ENCODE measurements at regions not wholly inside any gene's neighbourhood (a gene's known extent, or its start where the extent isn't known, plus 50 kb on each side); places are given as distances from the start of the nearest gene placed in this dataset.

GRCh38 chr1:224801844-224802490, 127.5 kb upstream of the DNAH14 start:
- Histone ChIP-seq H3K4me1 (ENCODE audit: insufficient read depth) (peaks cover 14% of the 10 kb centered on the region), H3K4me3 (no peak overlapping the region), H3K36me3 (ENCODE audit: insufficient read depth) (no peaks in the 10 kb centered on the region), H3K9me2 (ENCODE audit: insufficient read depth) (peaks cover 20% of the 10 kb centered on the region), H2AFZ (peak overlapping the region; percentile 92), H3K27me3 (ENCODE audit: insufficient read depth) (no peaks in the 10 kb centered on the region), H3F3A (replicated peaks; ENCODE audit: low read depth) (no peaks in the 10 kb centered on the region), H3K79me2 (replicated peaks; ENCODE audit: insufficient read depth) (no peaks in the 10 kb centered on the region), H3K27ac (ENCODE audit: low read depth) (no peak overlapping the region), H4K20me1 (replicated peaks; ENCODE audit: insufficient read depth) (no peaks in the 10 kb centered on the region), H3K4me2 (0 out of 2 replicates have a peak overlapping the region, but pooled peaks have one; percentile 57)
- Mint-ChIP-seq H3K4me3 (no peak overlapping the region), H3K27ac (peak overlapping the region; percentile 50; the same call in 1 of the 2 replicates), H3K4me1 (peaks cover 20% of the 10 kb centered on the region), H3K36me3 (ENCODE audit: low read depth) (peaks cover 11% of the 10 kb centered on the region; the same call in 2 of the 3 replicates), H3K27me3 (ENCODE audit: insufficient read depth, low read depth, poor library complexity) (peaks cover 5% of the 10 kb centered on the region), H3K9me3 (peaks cover 5% of the 10 kb centered on the region; the same call in 1 of the 3 replicates)
- TF ChIP-seq, protein P1, sequence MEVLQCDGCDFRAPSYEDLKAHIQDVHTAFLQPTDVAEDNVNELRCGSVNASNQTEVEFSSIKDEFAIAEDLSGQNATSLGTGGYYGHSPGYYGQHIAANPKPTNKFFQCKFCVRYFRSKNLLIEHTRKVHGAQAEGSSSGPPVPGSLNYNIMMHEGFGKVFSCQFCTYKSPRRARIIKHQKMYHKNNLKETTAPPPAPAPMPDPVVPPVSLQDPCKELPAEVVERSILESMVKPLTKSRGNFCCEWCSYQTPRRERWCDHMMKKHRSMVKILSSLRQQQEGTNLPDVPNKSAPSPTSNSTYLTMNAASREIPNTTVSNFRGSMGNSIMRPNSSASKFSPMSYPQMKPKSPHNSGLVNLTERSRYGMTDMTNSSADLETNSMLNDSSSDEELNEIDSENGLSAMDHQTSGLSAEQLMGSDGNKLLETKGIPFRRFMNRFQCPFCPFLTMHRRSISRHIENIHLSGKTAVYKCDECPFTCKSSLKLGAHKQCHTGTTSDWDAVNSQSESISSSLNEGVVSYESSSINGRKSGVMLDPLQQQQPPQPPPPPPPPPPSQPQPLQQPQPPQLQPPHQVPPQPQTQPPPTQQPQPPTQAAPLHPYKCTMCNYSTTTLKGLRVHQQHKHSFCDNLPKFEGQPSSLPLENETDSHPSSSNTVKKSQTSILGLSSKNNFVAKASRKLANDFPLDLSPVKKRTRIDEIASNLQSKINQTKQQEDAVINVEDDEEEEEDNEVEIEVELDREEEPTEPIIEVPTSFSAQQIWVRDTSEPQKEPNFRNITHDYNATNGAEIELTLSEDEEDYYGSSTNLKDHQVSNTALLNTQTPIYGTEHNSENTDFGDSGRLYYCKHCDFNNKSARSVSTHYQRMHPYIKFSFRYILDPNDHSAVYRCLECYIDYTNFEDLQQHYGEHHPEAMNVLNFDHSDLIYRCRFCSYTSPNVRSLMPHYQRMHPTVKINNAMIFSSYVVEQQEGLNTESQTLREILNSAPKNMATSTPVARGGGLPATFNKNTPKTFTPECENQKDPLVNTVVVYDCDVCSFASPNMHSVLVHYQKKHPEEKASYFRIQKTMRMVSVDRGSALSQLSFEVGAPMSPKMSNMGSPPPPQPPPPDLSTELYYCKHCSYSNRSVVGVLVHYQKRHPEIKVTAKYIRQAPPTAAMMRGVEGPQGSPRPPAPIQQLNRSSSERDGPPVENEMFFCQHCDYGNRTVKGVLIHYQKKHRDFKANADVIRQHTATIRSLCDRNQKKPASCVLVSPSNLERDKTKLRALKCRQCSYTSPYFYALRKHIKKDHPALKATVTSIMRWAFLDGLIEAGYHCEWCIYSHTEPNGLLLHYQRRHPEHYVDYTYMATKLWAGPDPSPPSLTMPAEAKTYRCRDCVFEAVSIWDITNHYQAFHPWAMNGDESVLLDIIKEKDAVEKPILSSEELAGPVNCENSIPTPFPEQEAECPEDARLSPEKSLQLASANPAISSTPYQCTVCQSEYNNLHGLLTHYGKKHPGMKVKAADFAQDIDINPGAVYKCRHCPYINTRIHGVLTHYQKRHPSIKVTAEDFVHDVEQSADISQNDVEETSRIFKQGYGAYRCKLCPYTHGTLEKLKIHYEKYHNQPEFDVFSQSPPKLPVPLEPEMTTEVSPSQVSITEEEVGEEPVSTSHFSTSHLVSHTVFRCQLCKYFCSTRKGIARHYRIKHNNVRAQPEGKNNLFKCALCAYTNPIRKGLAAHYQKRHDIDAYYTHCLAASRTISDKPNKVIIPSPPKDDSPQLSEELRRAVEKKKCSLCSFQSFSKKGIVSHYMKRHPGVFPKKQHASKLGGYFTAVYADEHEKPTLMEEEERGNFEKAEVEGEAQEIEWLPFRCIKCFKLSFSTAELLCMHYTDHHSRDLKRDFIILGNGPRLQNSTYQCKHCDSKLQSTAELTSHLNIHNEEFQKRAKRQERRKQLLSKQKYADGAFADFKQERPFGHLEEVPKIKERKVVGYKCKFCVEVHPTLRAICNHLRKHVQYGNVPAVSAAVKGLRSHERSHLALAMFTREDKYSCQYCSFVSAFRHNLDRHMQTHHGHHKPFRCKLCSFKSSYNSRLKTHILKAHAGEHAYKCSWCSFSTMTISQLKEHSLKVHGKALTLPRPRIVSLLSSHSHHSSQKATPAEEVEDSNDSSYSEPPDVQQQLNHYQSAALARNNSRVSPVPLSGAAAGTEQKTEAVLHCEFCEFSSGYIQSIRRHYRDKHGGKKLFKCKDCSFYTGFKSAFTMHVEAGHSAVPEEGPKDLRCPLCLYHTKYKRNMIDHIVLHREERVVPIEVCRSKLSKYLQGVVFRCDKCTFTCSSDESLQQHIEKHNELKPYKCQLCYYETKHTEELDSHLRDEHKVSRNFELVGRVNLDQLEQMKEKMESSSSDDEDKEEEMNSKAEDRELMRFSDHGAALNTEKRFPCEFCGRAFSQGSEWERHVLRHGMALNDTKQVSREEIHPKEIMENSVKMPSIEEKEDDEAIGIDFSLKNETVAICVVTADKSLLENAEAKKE (CRISPR knock-in tag; IDR thresholded peaks at IDR 0.05) = peak; percentile 72; the same call in 1 of the 2 replicates
- TF ChIP-seq ETS1 (IDR thresholded peaks at IDR 0.05) = no peak
- no peak for TF ChIP-seq CREB1 (CRISPR knock-in tag; IDR thresholded peaks at IDR 0.05; ENCODE audit: low read depth)
- peak; percentile 5 for DNase-seq (ENCODE audit: low spot score)
- ATAC-seq = no peak

DNA sequence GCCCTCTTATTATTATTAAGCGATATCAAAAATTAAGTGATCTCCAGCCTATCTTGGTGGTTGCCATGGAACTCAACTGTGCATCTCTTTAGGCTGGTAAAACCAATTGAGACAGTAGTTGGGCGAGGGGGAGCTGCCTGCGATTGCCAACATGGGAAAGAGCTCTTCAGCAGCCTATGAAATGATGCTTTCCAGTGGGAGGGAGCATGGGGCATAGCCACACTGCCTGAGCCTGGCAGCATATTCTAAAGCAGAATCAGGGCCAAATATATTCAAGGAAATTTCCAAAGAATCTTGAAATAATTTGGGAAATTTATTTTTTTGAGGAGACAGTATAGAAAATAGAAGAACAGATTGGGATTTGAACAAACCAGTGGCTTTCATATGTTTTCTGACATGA, 126.9 kb upstream of the DNAH14 start:
- no peaks in the 10 kb centered on the region for H3K36me3 ChIP-seq (ENCODE audit: insufficient read depth)
- H3K27me3 ChIP-seq (ENCODE audit: insufficient read depth) = no peaks in the 10 kb centered on the region
- Mint-ChIP-seq H3K36me3 (ENCODE audit: low read depth) (peaks cover 11% of the 10 kb centered on the region; the same call in 2 of the 3 replicates), H3K4me1 (peaks cover 20% of the 10 kb centered on the region), H3K27ac (no peak overlapping the region), H3K9me3 (peaks cover 5% of the 10 kb centered on the region; the same call in 1 of the 3 replicates), H3K27me3 (ENCODE audit: insufficient read depth, low read depth, poor library complexity) (peaks cover 5% of the 10 kb centered on the region), H3K4me3 (no peak overlapping the region)
- ATAC-seq (no peak), DNase-seq (ENCODE audit: low spot score) (no peak)
- H4K20me1 ChIP-seq (replicated peaks; ENCODE audit: insufficient read depth) = no peaks in the 10 kb centered on the region
- H3K79me2 ChIP-seq (replicated peaks; ENCODE audit: insufficient read depth) = no peaks in the 10 kb centered on the region
- no peak overlapping the region for H3K4me3 ChIP-seq
- peak overlapping the region; percentile 92; the same call in 1 of the 2 replicates for H2AFZ ChIP-seq
- H3K27ac ChIP-seq (ENCODE audit: low read depth) = no peak overlapping the region
- H3K4me2 ChIP-seq = no peak overlapping the region
- peaks cover 14% of the 10 kb centered on the region for H3K4me1 ChIP-seq (ENCODE audit: insufficient read depth)
- no peaks in the 10 kb centered on the region for H3F3A ChIP-seq (replicated peaks; ENCODE audit: low read depth)
- peaks cover 20% of the 10 kb centered on the region for H3K9me2 ChIP-seq (ENCODE audit: insufficient read depth)
- TF ChIP-seq ZNF331 (CRISPR knock-in tag; IDR thresholded peaks at IDR 0.05; ENCODE audit: low read depth) = no peak
- TF ChIP-seq NANOG (IDR thresholded peaks at IDR 0.05; ENCODE audit: borderline replicate concordance) = no peak
- no peak for TF ChIP-seq ETS1 (IDR thresholded peaks at IDR 0.05)
- TF ChIP-seq STAT1 (IDR thresholded peaks at IDR 0.05; ENCODE audit: unreplicated experiment) = no peak
- no peak for TF ChIP-seq EZH2 (IDR thresholded peaks at IDR 0.05; ENCODE audit: low read depth, unreplicated experiment)
- TF ChIP-seq, protein P2, sequence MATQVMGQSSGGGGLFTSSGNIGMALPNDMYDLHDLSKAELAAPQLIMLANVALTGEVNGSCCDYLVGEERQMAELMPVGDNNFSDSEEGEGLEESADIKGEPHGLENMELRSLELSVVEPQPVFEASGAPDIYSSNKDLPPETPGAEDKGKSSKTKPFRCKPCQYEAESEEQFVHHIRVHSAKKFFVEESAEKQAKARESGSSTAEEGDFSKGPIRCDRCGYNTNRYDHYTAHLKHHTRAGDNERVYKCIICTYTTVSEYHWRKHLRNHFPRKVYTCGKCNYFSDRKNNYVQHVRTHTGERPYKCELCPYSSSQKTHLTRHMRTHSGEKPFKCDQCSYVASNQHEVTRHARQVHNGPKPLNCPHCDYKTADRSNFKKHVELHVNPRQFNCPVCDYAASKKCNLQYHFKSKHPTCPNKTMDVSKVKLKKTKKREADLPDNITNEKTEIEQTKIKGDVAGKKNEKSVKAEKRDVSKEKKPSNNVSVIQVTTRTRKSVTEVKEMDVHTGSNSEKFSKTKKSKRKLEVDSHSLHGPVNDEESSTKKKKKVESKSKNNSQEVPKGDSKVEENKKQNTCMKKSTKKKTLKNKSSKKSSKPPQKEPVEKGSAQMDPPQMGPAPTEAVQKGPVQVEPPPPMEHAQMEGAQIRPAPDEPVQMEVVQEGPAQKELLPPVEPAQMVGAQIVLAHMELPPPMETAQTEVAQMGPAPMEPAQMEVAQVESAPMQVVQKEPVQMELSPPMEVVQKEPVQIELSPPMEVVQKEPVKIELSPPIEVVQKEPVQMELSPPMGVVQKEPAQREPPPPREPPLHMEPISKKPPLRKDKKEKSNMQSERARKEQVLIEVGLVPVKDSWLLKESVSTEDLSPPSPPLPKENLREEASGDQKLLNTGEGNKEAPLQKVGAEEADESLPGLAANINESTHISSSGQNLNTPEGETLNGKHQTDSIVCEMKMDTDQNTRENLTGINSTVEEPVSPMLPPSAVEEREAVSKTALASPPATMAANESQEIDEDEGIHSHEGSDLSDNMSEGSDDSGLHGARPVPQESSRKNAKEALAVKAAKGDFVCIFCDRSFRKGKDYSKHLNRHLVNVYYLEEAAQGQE (IDR thresholded peaks at IDR 0.05; ENCODE audit: unreplicated experiment) = no peak
- no peak for TF ChIP-seq CREB1 (CRISPR knock-in tag; IDR thresholded peaks at IDR 0.05; ENCODE audit: low read depth)
